GM12892 (cell line): ENCODE measurements at regions not wholly inside any gene's neighbourhood (a gene's known extent, or its start where the extent isn't known, plus 50 kb on each side); places are given as distances from the start of the nearest gene placed in this dataset.

Source experiments
- POLR2A ChIP-seq: IDR thresholded peaks from 2 replicates; pipeline ENCODE4 v1.6.1; 2011; ENCODE audit warnings: low read depth, low read length, control low read depth
- POLR2AphosphoS5 ChIP-seq: IDR thresholded peaks from 2 replicates; pipeline ENCODE4 v1.6.1; 2011; ENCODE audit warnings: low read depth, low read length, control low read depth
- TAF1 ChIP-seq: IDR thresholded peaks from 2 replicates; pipeline ENCODE4 v1.6.1; 2011; ENCODE audit warnings: low read depth, mild to moderate bottlenecking, control low read depth, low read length, borderline replicate concordance

DNA sequence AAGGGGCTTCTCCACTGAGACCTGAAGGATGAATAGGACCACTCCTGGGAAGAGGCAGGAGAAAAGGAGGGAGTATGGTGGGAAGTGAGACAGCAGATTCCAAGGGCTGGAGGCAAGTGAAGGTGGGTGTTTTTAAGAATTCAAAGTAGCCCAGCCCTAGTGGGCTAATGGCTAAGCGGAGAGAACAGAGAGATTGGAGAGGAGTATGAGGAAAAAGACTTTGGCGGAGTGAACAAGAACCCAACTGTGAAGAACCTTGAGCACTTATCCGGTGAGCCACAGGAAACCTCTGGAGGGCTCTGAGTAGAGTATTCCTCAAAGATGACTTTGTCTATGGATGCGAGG, 142.6 kb downstream of the COPS8 start:
- TF ChIP-seq POLR2A (no peak), POLR2AphosphoS5 (no peak), TAF1 (no peak)
